ENCODE measurements at regions not wholly inside any gene's neighbourhood (a gene's known extent, or its start where the extent isn't known, plus 50 kb on each side); places are given as distances from the start of the nearest gene placed in this dataset.

DNA sequence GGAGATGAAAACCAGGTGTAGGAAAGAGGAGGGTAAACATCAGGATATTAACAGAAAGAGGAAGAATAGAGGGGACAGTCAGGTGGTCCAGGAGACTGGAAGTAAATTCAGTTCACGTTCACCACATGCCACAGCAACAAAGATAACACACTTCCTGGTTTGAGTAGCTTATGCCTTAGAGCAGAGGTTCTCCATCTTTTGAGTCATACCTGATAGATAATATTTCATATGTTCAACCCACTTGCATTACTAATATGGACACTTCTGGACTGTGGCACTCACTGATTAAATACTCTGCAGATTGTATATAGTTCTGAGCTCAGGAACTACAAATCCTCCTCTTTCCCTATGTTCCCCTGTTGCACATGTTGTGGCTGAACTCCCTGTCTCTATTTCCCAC, 179.9 kb upstream of the NR3C1 start:
- Histone ChIP-seq H3K9me1 (ENCODE audit: control insufficient read depth, extremely low read depth, insufficient read depth, low read length) (no peaks in the 10 kb centered on the region), H4K20me1 (ENCODE audit: control insufficient read depth, extremely low read depth, insufficient read depth, low read length) (no peaks in the 10 kb centered on the region), H2AFZ (ENCODE audit: control insufficient read depth, low read length) (no peak overlapping the region)

DNA sequence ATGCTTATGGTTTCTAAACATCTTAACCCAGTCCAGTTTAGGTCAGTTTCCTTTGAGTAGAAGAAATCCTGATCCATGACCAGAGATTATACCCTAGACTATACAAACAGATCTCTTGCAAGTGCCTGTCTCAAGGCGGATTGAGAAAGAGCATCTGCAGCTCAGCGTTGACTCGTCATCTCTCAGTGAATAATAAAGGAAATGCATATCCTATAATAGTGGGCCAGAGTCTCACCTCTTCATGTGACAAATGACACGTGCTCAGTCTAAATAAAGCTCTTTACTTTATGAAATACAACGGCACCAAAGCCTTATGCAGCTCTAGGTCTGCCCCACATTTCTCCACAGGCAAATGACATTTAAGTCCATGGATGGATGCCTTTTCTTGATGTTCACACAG, 179.4 kb upstream of the NR3C1 start:
- Histone ChIP-seq H3K27ac (ENCODE audit: control insufficient read depth, insufficient read depth, low read length) (no peak overlapping the region), H4K20me1 (ENCODE audit: control insufficient read depth, extremely low read depth, insufficient read depth, low read length) (no peaks in the 10 kb centered on the region), H3K79me2 (ENCODE audit: control insufficient read depth, insufficient read depth, low read length) (no peaks in the 10 kb centered on the region), H3K4me2 (ENCODE audit: control insufficient read depth, extremely low read depth, insufficient read depth, low read depth, low read length) (no peak overlapping the region), H3K4me3 (ENCODE audit: control insufficient read depth in 2 of 3, extremely low read depth in 1 of 3, insufficient read depth in 2 of 3, low read depth in 1 of 3, low read length in 3 of 3) (no peak overlapping the region), H3K9me1 (ENCODE audit: control insufficient read depth, extremely low read depth, insufficient read depth, low read length) (no peaks in the 10 kb centered on the region), H3K4me1 (ENCODE audit: control insufficient read depth, extremely low read depth, insufficient read depth, low read length) (peaks cover 2% of the 10 kb centered on the region), H2AFZ (ENCODE audit: control insufficient read depth, low read length) (no peak overlapping the region), H3K9ac (ENCODE audit: control insufficient read depth, extremely low read depth, insufficient read depth, low read length) (no peak overlapping the region), H3K27me3 (ENCODE audit: control insufficient read depth, extremely low read depth, insufficient read depth, low read length) (no peaks in the 10 kb centered on the region), H3K36me3 (ENCODE audit: control insufficient read depth in 2 of 2, extremely low read depth in 1 of 2, insufficient read depth in 2 of 2, low read length in 2 of 2) (no peaks in the 10 kb centered on the region), H3K9me3 (ENCODE audit: control insufficient read depth, low read depth, low read length) (no peaks in the 10 kb centered on the region)
- TF ChIP-seq EZH2 (IDR thresholded peaks at IDR 0.05; ENCODE audit: low read length): no peak
- TF ChIP-seq, protein P1, sequence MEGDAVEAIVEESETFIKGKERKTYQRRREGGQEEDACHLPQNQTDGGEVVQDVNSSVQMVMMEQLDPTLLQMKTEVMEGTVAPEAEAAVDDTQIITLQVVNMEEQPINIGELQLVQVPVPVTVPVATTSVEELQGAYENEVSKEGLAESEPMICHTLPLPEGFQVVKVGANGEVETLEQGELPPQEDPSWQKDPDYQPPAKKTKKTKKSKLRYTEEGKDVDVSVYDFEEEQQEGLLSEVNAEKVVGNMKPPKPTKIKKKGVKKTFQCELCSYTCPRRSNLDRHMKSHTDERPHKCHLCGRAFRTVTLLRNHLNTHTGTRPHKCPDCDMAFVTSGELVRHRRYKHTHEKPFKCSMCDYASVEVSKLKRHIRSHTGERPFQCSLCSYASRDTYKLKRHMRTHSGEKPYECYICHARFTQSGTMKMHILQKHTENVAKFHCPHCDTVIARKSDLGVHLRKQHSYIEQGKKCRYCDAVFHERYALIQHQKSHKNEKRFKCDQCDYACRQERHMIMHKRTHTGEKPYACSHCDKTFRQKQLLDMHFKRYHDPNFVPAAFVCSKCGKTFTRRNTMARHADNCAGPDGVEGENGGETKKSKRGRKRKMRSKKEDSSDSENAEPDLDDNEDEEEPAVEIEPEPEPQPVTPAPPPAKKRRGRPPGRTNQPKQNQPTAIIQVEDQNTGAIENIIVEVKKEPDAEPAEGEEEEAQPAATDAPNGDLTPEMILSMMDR (optimal IDR thresholded peaks at IDR 0.05 in 1 of 3, IDR thresholded peaks at IDR 0.05 in 1 of 3, conservative IDR thresholded peaks at IDR 0.05 in 1 of 3; ENCODE audit: extremely low read depth in 1 of 3, insufficient read depth in 2 of 3, low read length in 3 of 3): no peak
- dilution Hi-C loops (cut with MboI; ENCODE audit: extremely low pct_ligation_motif_present, low sequenced_read_pairs): no loop called here
- FAIRE-seq: no peak
- no peak for DNase-seq (ENCODE audit: low read depth, low spot score)

More for the DNA sequence above, 179.9 kb upstream of the NR3C1 start:
- no peaks in the 10 kb centered on the region for H3K36me3 ChIP-seq (ENCODE audit: control insufficient read depth in 2 of 2, extremely low read depth in 1 of 2, insufficient read depth in 2 of 2, low read length in 2 of 2)
- peaks cover 2% of the 10 kb centered on the region for H3K4me1 ChIP-seq (ENCODE audit: control insufficient read depth, extremely low read depth, insufficient read depth, low read length)
- H3K9ac ChIP-seq (ENCODE audit: control insufficient read depth, extremely low read depth, insufficient read depth, low read length): no peak overlapping the region
- no peak for FAIRE-seq
- no peak overlapping the region for H3K4me3 ChIP-seq (ENCODE audit: control insufficient read depth in 2 of 3, extremely low read depth in 1 of 3, insufficient read depth in 2 of 3, low read depth in 1 of 3, low read length in 3 of 3)
- H3K27me3 ChIP-seq (ENCODE audit: control insufficient read depth, extremely low read depth, insufficient read depth, low read length): no peaks in the 10 kb centered on the region
- dilution Hi-C loops (cut with MboI; ENCODE audit: extremely low pct_ligation_motif_present, low sequenced_read_pairs): no loop called here
- DNase-seq (ENCODE audit: low read depth, low spot score): no peak
- no peak overlapping the region for H3K27ac ChIP-seq (ENCODE audit: control insufficient read depth, insufficient read depth, low read length)
- H3K9me3 ChIP-seq (ENCODE audit: control insufficient read depth, low read depth, low read length): no peaks in the 10 kb centered on the region
- TF ChIP-seq, protein P1 (optimal IDR thresholded peaks at IDR 0.05 in 1 of 3, IDR thresholded peaks at IDR 0.05 in 1 of 3, conservative IDR thresholded peaks at IDR 0.05 in 1 of 3; ENCODE audit: extremely low read depth in 1 of 3, insufficient read depth in 2 of 3, low read length in 3 of 3): no peak
- no peak for TF ChIP-seq EZH2 (IDR thresholded peaks at IDR 0.05; ENCODE audit: low read length)
- no peak overlapping the region for H3K4me2 ChIP-seq (ENCODE audit: control insufficient read depth, extremely low read depth, insufficient read depth, low read depth, low read length)
- no peaks in the 10 kb centered on the region for H3K79me2 ChIP-seq (ENCODE audit: control insufficient read depth, insufficient read depth, low read length)
